ENCODE measurements at regions not wholly inside any gene's neighbourhood (a gene's known extent, or its start where the extent isn't known, plus 50 kb on each side); places are given as distances from the start of the nearest gene placed in this dataset.
"Not testable (repeated sequence)": the region's sequence is repeated elsewhere in the genome, so short reads cannot be mapped to it uniquely, and the experiment has no call there.

- TF ChIP-seq CTCF (optimal IDR thresholded peaks at IDR 0.05 in 1 of 3, IDR thresholded peaks at IDR 0.05 in 1 of 3, conservative IDR thresholded peaks at IDR 0.05 in 1 of 3; ENCODE audit: extremely low read depth in 1 of 3, insufficient read depth in 2 of 3, low read length in 3 of 3); EZH2 (IDR thresholded peaks at IDR 0.05; ENCODE audit: low read length): not testable (repeated sequence)
Measured at GRCh38 chr2:90297701-90298100, 1606.2 kb downstream of the RPIA start.

All from keratinocyte (primary cell).